ENCODE measurements at regions not wholly inside any gene's neighbourhood (a gene's known extent, or its start where the extent isn't known, plus 50 kb on each side); places are given as distances from the start of the nearest gene placed in this dataset.
"Not testable (repeated sequence)": the region's sequence is repeated elsewhere in the genome, so short reads cannot be mapped to it uniquely, and the experiment has no call there.

DNA sequence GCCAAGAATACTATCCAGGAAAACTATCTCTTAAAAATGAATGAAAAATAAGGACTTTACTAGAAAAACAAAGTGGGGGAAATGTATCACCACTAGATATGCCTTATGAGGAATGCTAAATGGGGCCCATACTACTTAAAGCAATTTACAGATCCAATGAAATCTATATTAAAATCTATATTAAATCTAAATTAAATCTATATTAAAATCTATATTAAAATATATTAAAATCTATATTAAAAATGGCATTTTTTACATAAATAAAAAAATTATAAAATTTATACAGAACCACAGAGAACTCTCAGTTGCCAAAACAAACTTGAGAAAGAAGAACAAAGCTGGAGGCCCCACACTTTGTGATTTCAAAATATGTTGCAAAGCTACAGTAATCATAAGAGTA lies 234.5 kb downstream of the RPL10L start:
- H3K36me3 ChIP-seq = no peaks in the 10 kb centered on the region
- no peak overlapping the region for H3K4me3 ChIP-seq
- TF ChIP-seq CTCF (IDR thresholded peaks at IDR 0.05) = no peak
- TF ChIP-seq POLR2A (IDR thresholded peaks at IDR 0.05) = no peak
- no peak for TF ChIP-seq POLR2AphosphoS5 (IDR thresholded peaks at IDR 0.05)
- H3K9me3 ChIP-seq = no peaks in the 10 kb centered on the region
- no peaks in the 10 kb centered on the region for H3K27me3 ChIP-seq (replicated peaks; ENCODE audit: insufficient read depth)
- H3K27ac ChIP-seq = no peak overlapping the region
- intact Hi-C loops (cut with DNase I) = no loop called here
- H3K4me1 ChIP-seq (replicated peaks) = no peaks in the 10 kb centered on the region
- DNase-seq (ENCODE audit: low spot score) = no peak

DNA sequence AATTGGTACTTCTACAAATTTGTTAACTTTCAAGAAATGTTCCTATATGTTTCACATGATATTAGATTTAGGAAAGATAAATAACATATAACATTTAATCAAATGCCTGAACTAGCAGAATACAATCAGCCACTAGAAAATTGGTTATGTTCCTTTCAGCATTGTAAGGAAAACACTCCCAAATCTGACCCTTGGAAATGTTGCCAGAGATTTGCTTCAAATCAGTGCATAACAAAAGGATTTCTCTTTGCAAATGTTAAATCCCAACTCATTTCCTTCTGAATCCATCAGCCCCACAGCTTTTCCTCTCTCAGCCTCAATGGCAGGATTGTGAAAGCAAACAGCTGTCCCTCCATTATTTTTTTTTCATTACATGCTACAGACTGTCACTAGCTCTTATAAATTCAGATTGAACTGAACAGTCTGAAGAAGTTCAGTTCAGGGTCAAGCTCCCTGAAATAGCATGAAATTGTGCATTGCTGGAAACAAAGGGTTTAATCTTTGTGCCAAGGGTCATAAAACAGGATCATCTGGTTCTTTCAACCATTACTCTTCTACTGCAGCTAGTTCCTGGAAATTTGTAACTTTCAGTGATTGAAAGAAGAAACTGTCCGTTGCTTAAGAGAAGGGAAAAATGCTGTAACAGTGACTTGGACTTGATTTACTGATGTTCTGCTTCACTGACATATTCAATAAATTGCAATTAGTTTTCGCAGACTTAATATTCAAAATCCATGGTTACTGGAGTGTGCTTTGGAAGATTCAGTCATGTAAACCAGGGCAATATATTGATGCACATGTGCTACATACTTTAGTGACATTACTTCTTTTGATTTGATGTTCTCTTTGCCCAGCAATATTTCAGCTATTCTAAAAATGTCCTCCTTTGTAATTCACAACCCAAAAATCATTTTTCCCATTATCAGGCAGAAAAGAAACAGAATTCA lies 246.4 kb downstream of the RPL10L start:
- no peaks in the 10 kb centered on the region for H3K9me3 ChIP-seq
- intact Hi-C loops (cut with DNase I) = no loop called here
- no peak for DNase-seq (ENCODE audit: low spot score)
- TF ChIP-seq POLR2AphosphoS5 (IDR thresholded peaks at IDR 0.05) = no peak
- no peak for TF ChIP-seq CTCF (IDR thresholded peaks at IDR 0.05)
- no peak for TF ChIP-seq POLR2A (IDR thresholded peaks at IDR 0.05)
- 9% methylated on average over 2 of the region's 2 CpGs for WGBS
- no peaks in the 10 kb centered on the region for H3K27me3 ChIP-seq (replicated peaks; ENCODE audit: insufficient read depth)
- H3K27ac ChIP-seq = no peak overlapping the region
- no peaks in the 10 kb centered on the region for H3K4me1 ChIP-seq (replicated peaks)
- H3K4me3 ChIP-seq = no peak overlapping the region
- no peaks in the 10 kb centered on the region for H3K36me3 ChIP-seq

- H3K4me3 ChIP-seq; H3K4me1 ChIP-seq (replicated peaks); H3K9me3 ChIP-seq; H3K36me3 ChIP-seq; intact Hi-C loops (cut with DNase I); H3K27ac ChIP-seq; DNase-seq (ENCODE audit: low spot score); H3K27me3 ChIP-seq (replicated peaks; ENCODE audit: insufficient read depth): not testable (repeated sequence)
- WGBS = 93% methylated on average over 18 of the region's 18 CpGs
Observed at GRCh38 chr14:46402001-46402690, 249.4 kb downstream of the RPL10L start.

DNA sequence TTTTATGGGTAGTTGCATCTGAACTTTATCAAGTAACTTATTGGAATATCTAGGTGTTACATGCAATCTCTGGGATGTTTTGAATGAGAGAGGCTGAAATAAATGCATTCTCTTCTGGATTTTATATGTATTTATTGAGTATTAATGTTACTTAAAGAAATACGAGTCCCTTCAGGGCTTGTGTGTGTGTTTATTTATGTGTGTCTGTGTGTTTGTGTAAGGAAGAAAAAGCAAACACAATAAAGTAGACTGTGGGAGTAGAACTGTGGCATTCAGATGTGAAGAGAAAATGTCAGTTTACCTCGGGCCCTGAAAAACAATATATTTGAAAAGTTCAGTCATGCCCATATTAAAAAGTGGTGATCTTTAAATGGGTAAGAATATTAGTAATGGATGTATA lies 250.5 kb downstream of the RPL10L start:
- TF ChIP-seq CTCF (IDR thresholded peaks at IDR 0.05) = no peak
- TF ChIP-seq POLR2AphosphoS5 (IDR thresholded peaks at IDR 0.05) = no peak
- no peak for TF ChIP-seq POLR2A (IDR thresholded peaks at IDR 0.05)
- intact Hi-C loops (cut with DNase I) = no loop called here
- no peaks in the 10 kb centered on the region for H3K27me3 ChIP-seq (replicated peaks; ENCODE audit: insufficient read depth)
- H3K4me3 ChIP-seq = no peak overlapping the region
- no peaks in the 10 kb centered on the region for H3K36me3 ChIP-seq
- no peaks in the 10 kb centered on the region for H3K9me3 ChIP-seq
- WGBS = 32% methylated on average over 2 of the region's 2 CpGs
- no peak overlapping the region for H3K27ac ChIP-seq
- H3K4me1 ChIP-seq (replicated peaks) = no peaks in the 10 kb centered on the region
- DNase-seq (ENCODE audit: low spot score) = no peak

DNA sequence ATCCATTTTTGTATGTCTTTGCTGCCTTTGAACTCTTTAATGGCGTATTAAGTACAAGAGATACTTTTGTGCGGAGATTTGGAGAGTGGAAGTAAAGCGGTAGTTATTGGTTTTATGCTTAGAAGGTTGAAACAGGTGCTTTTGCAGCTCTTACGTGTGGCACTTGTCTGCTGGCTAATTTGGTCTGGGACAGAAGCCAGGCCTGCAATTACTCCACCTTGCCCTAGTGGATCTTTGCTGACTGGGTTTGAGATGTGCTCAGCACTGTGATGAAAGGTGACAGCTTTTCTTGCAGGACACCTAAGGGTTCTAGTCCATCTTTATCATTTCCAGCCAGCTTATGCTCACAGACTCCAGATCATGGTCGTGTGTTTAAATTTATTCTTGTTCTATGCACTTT lies 252.5 kb downstream of the RPL10L start:
- Histone ChIP-seq H3K4me3 (no peak overlapping the region), H3K36me3 (no peaks in the 10 kb centered on the region), H3K9me3 (no peaks in the 10 kb centered on the region), H3K4me1 (replicated peaks) (no peaks in the 10 kb centered on the region), H3K27ac (no peak overlapping the region), H3K27me3 (replicated peaks; ENCODE audit: insufficient read depth) (no peaks in the 10 kb centered on the region)
- no peak for DNase-seq (ENCODE audit: low spot score)
- TF ChIP-seq POLR2AphosphoS5 (IDR thresholded peaks at IDR 0.05) = no peak
- no peak for TF ChIP-seq CTCF (IDR thresholded peaks at IDR 0.05)
- no peak for TF ChIP-seq POLR2A (IDR thresholded peaks at IDR 0.05)
- intact Hi-C loops (cut with DNase I) = no loop called here
- WGBS = 67% methylated on average over 5 of the region's 5 CpGs
